DOHH2 (cell line): ENCODE measurements at regions not wholly inside any gene's neighbourhood (a gene's known extent, or its start where the extent isn't known, plus 50 kb on each side); places are given as distances from the start of the nearest gene placed in this dataset.

Experiments used
- H3F3A ChIP-seq: fragments of 200-600 bp; sonication (generic), shearing (Covaris generic); 2 replicates; pipeline ENCODE4 v1.6.0; 2016; ENCODE audit warnings: antibody characterized with exemption, mild to moderate bottlenecking; ENCODE audit not compliant: control insufficient read depth, insufficient read depth
- H3K27ac ChIP-seq: fragments of 200-600 bp; sonication (generic); 2 replicates; pipeline ENCODE4 v1.5.1; 2014; ENCODE audit warnings: low read depth, mild to moderate bottlenecking, low read length, moderate library complexity
- H3K27me3 ChIP-seq: fragments of 200-600 bp; sonication (generic); 2 replicates; pipeline ENCODE4 v1.6.1; 2014; ENCODE audit warnings: mild to moderate bottlenecking, low read length, mixed read lengths; ENCODE audit not compliant: control insufficient read depth
- H3K36me3 ChIP-seq: fragments of 200-600 bp; sonication (generic); 2 replicates; pipeline ENCODE4 v1.6.1; 2014; ENCODE audit warnings: mild to moderate bottlenecking, low read length, moderate library complexity, mixed read lengths; ENCODE audit not compliant: control insufficient read depth
- H3K4me1 ChIP-seq: fragments of 200-600 bp; sonication (generic); 2 replicates; pipeline ENCODE4 v1.6.1; 2014; ENCODE audit warnings: mild to moderate bottlenecking, low read length, mixed read lengths; ENCODE audit not compliant: control insufficient read depth
- H3K4me2 ChIP-seq: fragments of 200-600 bp; sonication (generic); 2 replicates; pipeline ENCODE4 v1.6.0; 2014; ENCODE audit warnings: mild to moderate bottlenecking, low read length, moderate library complexity
- H3K4me3 ChIP-seq: fragments of 200-600 bp; sonication (generic); 2 replicates; pipeline ENCODE4 v1.5.1; 2014; ENCODE audit warnings: mild to moderate bottlenecking, low read length, mixed read lengths
- H3K79me2 ChIP-seq: fragments of 200-600 bp; sonication (generic); 2 replicates; pipeline ENCODE4 v1.6.1; 2014; ENCODE audit warnings: mild to moderate bottlenecking, low read length, mixed read lengths; ENCODE audit not compliant: control insufficient read depth
- H3K9me2 ChIP-seq: fragments of 200-600 bp; sonication (generic); replicated peaks from 2 replicates; pipeline ENCODE4 v1.6.1; 2014; ENCODE audit warnings: mild to moderate bottlenecking, low read length, mixed read lengths; ENCODE audit not compliant: control insufficient read depth
- H3K9me3 ChIP-seq: fragments of 200-600 bp; sonication (generic); 2 replicates; pipeline ENCODE4 v1.6.1; 2014; ENCODE audit warnings: antibody characterized with exemption, low read length, mixed read lengths; ENCODE audit not compliant: control insufficient read depth, insufficient read depth
- H4K20me1 ChIP-seq: fragments of 200-600 bp; sonication (generic); 2 replicates; pipeline ENCODE4 v1.6.0; 2014; ENCODE audit warnings: low read depth, mild to moderate bottlenecking, antibody characterized with exemption, low read length, moderate library complexity; ENCODE audit not compliant: control insufficient read depth, insufficient read depth
- CTCF ChIP-seq: fragments of 200-600 bp; sonication (generic); IDR thresholded peaks from one replicate; pipeline ENCODE4 v1.5.1; 2014; ENCODE audit warnings: antibody characterized with exemption, mild to moderate bottlenecking, low read depth, low read length; ENCODE audit not compliant: poor library complexity, severe bottlenecking
- EZH2phosphoT487 ChIP-seq: fragments of 200-600 bp; sonication (generic); IDR thresholded peaks from 2 replicates; pipeline ENCODE4 v1.6.1; 2017; ENCODE audit warnings: borderline replicate concordance, mild to moderate bottlenecking, antibody characterized with exemption, low read length, moderate library complexity, mixed read lengths

DNA sequence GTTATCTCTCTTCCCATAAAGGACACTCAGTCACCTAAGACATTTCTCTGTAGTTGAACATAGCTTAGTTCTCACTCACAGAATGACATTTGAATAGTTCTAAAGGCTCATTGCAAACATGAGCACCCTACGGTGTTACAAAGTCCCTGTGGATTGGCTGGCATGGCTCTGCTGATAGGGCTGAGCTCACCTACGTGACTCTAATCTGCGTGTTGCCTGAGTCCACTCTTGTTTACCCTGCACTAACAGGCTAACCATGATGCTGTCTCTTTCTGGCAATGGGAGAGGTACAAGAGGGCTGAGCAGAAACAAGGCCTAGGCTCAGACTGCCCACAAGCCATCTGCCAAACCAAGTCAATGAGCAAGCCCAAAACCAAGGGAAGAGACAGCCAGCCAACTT, 103.6 kb downstream of the PALM2AKAP2 start:
- Histone ChIP-seq H3F3A (no peaks in the 10 kb centered on the region), H3K9me2 (no peaks in the 10 kb centered on the region), H3K9me3 (no peaks in the 10 kb centered on the region), H3K4me2 (no peak overlapping the region), H3K27me3 (no peaks in the 10 kb centered on the region; the same call in 1 of the 2 replicates), H3K4me3 (no peak overlapping the region), H4K20me1 (no peaks in the 10 kb centered on the region), H3K27ac (no peak overlapping the region), H3K36me3 (no peaks in the 10 kb centered on the region), H3K79me2 (no peaks in the 10 kb centered on the region), H3K4me1 (no peaks in the 10 kb centered on the region)
- TF ChIP-seq CTCF: no peak
- TF ChIP-seq EZH2phosphoT487: no peak

DNA sequence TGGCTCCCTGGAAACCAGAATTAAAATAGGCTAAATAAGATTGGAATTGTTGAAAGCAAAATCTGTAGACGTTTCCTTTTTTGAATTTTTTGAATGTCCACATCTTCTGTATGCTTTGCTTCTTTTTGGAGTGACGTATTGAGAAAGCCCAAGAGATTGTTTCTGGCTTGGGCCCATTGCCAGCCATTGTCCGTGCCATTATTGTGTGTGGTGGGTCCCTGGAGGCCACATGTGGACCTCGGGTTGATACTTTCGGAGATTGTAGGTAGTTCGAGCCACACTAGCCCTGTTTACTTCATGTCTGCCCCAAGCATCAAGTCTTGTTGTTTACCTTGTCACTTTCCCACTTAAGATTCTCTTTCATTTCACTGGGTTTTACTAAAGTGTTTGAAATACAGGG, 106.0 kb downstream of the PALM2AKAP2 start:
- Histone ChIP-seq H3F3A (no peaks in the 10 kb centered on the region), H3K4me2 (no peak overlapping the region), H3K9me3 (no peaks in the 10 kb centered on the region), H3K36me3 (no peaks in the 10 kb centered on the region), H3K79me2 (no peaks in the 10 kb centered on the region), H3K4me1 (no peaks in the 10 kb centered on the region), H3K27ac (no peak overlapping the region), H3K9me2 (no peaks in the 10 kb centered on the region), H3K27me3 (no peaks in the 10 kb centered on the region), H3K4me3 (no peak overlapping the region), H4K20me1 (no peaks in the 10 kb centered on the region)
- TF ChIP-seq CTCF (no peak), EZH2phosphoT487 (no peak)

DNA sequence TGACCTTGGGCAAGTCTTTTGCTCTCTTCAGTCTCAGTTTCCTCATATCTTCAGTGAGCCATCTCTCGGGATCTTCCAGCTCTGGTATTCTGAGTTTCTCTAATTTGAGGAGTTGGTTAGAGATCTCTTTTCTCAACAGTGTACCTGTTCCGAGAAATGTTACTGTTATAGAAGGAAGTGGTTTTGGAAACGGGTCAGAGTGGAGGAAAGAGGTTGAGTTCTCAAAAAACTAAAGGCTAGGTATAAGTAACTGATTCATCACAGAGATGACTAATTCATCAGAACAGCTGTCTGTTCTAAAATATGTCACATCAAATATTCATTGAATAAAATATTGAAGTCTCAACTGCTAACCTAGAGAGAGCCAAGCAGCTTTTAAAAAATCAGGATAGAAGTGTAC, 106.6 kb downstream of the PALM2AKAP2 start:
- Histone ChIP-seq H3F3A (no peaks in the 10 kb centered on the region), H3K27ac (no peak overlapping the region), H3K79me2 (no peaks in the 10 kb centered on the region), H3K4me2 (no peak overlapping the region), H3K36me3 (no peaks in the 10 kb centered on the region), H3K9me3 (no peaks in the 10 kb centered on the region), H4K20me1 (no peaks in the 10 kb centered on the region), H3K4me1 (no peaks in the 10 kb centered on the region), H3K9me2 (no peaks in the 10 kb centered on the region), H3K27me3 (no peaks in the 10 kb centered on the region), H3K4me3 (no peak overlapping the region)
- TF ChIP-seq CTCF: no peak
- TF ChIP-seq EZH2phosphoT487: no peak

GRCh38 chr9:109887079-109887478, 107.1 kb downstream of the PALM2AKAP2 start:
- Histone ChIP-seq H3K27me3 (no peaks in the 10 kb centered on the region), H3F3A (no peaks in the 10 kb centered on the region), H3K4me1 (no peaks in the 10 kb centered on the region), H3K4me3 (no peak overlapping the region), H3K4me2 (no peak overlapping the region), H3K9me2 (no peaks in the 10 kb centered on the region), H3K27ac (no peak overlapping the region), H3K36me3 (no peaks in the 10 kb centered on the region), H3K9me3 (no peaks in the 10 kb centered on the region), H3K79me2 (no peaks in the 10 kb centered on the region), H4K20me1 (no peaks in the 10 kb centered on the region)
- TF ChIP-seq CTCF (no peak), EZH2phosphoT487 (no peak)
